Liver (tissue), 8 donors: ENCODE measurements at regions not wholly inside any gene's neighbourhood (a gene's known extent, or its start where the extent isn't known, plus 50 kb on each side); places are given as distances from the start of the nearest gene placed in this dataset.

Experiments used
- DNase-seq: peaks from one replicate; pipeline ENCODE4 v3.0.0-alpha.2; 2017; ENCODE audit warnings: low spot score
- H3K27ac ChIP-seq, 2 donors: one replicate each; pipeline ENCODE4 v1.7.0; 2013; ENCODE audit warnings: inconsistent platforms in 2 of 2, low read length in 2 of 2, control low read depth in 1 of 2, low read depth in 1 of 2, mild to moderate bottlenecking in 1 of 2
- H3K27me3 ChIP-seq, 4 donors: one replicate each; pipeline versions ENCODE4 v1.6.1 to v1.7.0; 2013; ENCODE audit warnings: low read length in 3 of 4, inconsistent platforms in 1 of 4, mild to moderate bottlenecking in 1 of 4, moderate library complexity in 1 of 4; ENCODE audit not compliant: control insufficient read depth in 4 of 4, insufficient read depth in 4 of 4
- H3K36me3 ChIP-seq, 4 donors: one replicate each; pipeline versions ENCODE4 v1.6.1 to v1.7.0; 2013; ENCODE audit warnings: low read length in 3 of 4, mild to moderate bottlenecking in 3 of 4, low read depth in 1 of 4, moderate library complexity in 1 of 4; ENCODE audit not compliant: control insufficient read depth in 4 of 4, insufficient read depth in 3 of 4
- H3K4me1 ChIP-seq, 4 donors: one replicate each; pipeline versions ENCODE4 v1.6.1 to v1.7.0; 2013; ENCODE audit warnings: low read length in 3 of 4, mild to moderate bottlenecking in 3 of 4, moderate library complexity in 1 of 4; ENCODE audit not compliant: control insufficient read depth in 4 of 4, insufficient read depth in 4 of 4
- H3K4me3 ChIP-seq, 3 donors: one replicate each; pipeline versions ENCODE4 v1.6.1 to v1.7.0; 2013; ENCODE audit warnings: low read length in 3 of 3, control low read depth in 1 of 3, low read depth in 1 of 3, mild to moderate bottlenecking in 1 of 3
- H3K9ac ChIP-seq, 2 donors: one replicate each; pipeline ENCODE4 v1.7.0; 2013; ENCODE audit warnings: low read length in 2 of 2, mild to moderate bottlenecking in 2 of 2, moderate library complexity in 2 of 2, control low read depth in 1 of 2, low read depth in 1 of 2
- H3K9me3 ChIP-seq, 4 donors: one replicate each; pipeline versions ENCODE4 v1.6.1 to v1.7.0; 2013; ENCODE audit warnings: low read length in 3 of 4; ENCODE audit not compliant: control insufficient read depth in 4 of 4
- FOXA1 ChIP-seq: IDR thresholded peaks from 2 replicates; pipeline ENCODE4 v1.6.1; 2016; ENCODE audit warnings: antibody characterized with exemption
- FOXA2 ChIP-seq: IDR thresholded peaks from 2 replicates; pipeline ENCODE4 v1.6.1; 2016; ENCODE audit warnings: antibody characterized with exemption
- GABPA ChIP-seq, 2 donors: IDR thresholded peaks in 1 of 2; conservative IDR thresholded peaks in 1 of 2; 2 replicates each; pipeline ENCODE4 v1.6.1; 2016; ENCODE audit warnings: antibody characterized with exemption in 2 of 2, mild to moderate bottlenecking in 1 of 2, moderate library complexity in 1 of 2
- HNF4A ChIP-seq, 2 donors: conservative IDR thresholded peaks; 2 replicates each; pipeline ENCODE4 v1.6.1; 2016; ENCODE audit warnings: antibody characterized with exemption in 2 of 2, mild to moderate bottlenecking in 2 of 2
- HNF4G ChIP-seq: IDR thresholded peaks from 2 replicates; pipeline ENCODE4 v1.6.1; 2016; ENCODE audit warnings: antibody characterized with exemption
- JUND ChIP-seq, 2 donors: IDR thresholded peaks; 2 replicates each; pipeline ENCODE4 v1.6.1; 2016; ENCODE audit warnings: antibody characterized with exemption in 2 of 2
- NR2F2 ChIP-seq: IDR thresholded peaks from 2 replicates; pipeline ENCODE4 v1.6.1; 2016; ENCODE audit warnings: antibody characterized with exemption
- RXRA ChIP-seq, 2 donors: IDR thresholded peaks; 2 replicates each; pipeline ENCODE4 v1.6.1; 2017 to 2018; ENCODE audit warnings: antibody characterized with exemption in 2 of 2, mild to moderate bottlenecking in 1 of 2
- TAF1 ChIP-seq: conservative IDR thresholded peaks from 2 replicates; pipeline ENCODE4 v1.6.1; 2016; ENCODE audit warnings: antibody characterized with exemption, mild to moderate bottlenecking
- YY1 ChIP-seq: IDR thresholded peaks from 2 replicates; pipeline ENCODE4 v1.6.1; 2016; ENCODE audit warnings: antibody characterized with exemption, mild to moderate bottlenecking
- WGBS: extraction: QIAGEN DNeasy Blood & Tissue Kit; methylation state at CpG from one replicate; pipeline ENCODE4 v1.1.7; 2013; 5-methylcytosine and 5-hydroxymethylcytosine counted together
- TF ChIP-seq, protein P1 (sequence below): IDR thresholded peaks from 2 replicates; pipeline ENCODE4 v1.6.1; 2016; ENCODE audit warnings: antibody characterized with exemption
- TF ChIP-seq, protein P2 (sequence below): IDR thresholded peaks from 2 replicates; pipeline ENCODE4 v1.6.1; 2016; ENCODE audit warnings: antibody characterized with exemption, mild to moderate bottlenecking
- TF ChIP-seq, protein P3 (sequence below): fragments of 150-350 bp; IDR thresholded peaks from 2 replicates; pipeline ENCODE4 v1.5.1; 2017; ENCODE audit warnings: improper control_type of control experiment, low read depth, low read length; ENCODE audit not compliant: missing input control
- TF ChIP-seq, protein P4 (sequence below): IDR thresholded peaks from 2 replicates; pipeline ENCODE4 v1.6.1; 2016; ENCODE audit warnings: antibody characterized with exemption
- TF ChIP-seq, protein P5 (sequence below): IDR thresholded peaks from 2 replicates; pipeline ENCODE4 v1.6.1; 2016; ENCODE audit warnings: antibody characterized with exemption
- donor health status: healthy.
- donor health status: healthy.
- donor health status: healthy.
- donor health status: healthy.
- donor health status: healthy.

DNA sequence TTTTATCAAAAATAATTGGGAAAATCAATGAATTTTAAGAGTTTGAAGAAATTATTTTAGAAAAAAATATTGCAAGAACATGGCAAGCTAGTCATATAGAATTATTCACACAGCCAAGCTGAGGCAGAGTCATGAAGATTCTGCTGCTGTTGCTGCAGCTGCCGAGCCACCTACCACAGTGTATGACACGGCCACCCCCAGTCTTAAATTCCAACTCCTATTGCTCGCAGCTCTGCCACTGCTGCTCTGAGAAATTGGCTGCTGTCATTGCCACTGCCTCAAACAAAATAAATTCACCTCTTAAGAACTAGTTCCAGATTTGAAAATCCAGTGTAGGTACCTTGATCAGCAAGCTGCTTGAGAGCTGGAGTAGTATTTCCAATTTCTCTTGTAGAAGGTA lies 1318.8 kb upstream of the ACO1 start:
- Histone ChIP-seq H3K4me3 (no peak overlapping the region), H3K27me3 (peaks cover 0 to 2% (median 0%) of the 10 kb centered on the region in 4 donors), H3K27ac (no peak overlapping the region), H3K4me1 (no peaks in the 10 kb centered on the region), H3K9me3 (no peaks in the 10 kb centered on the region), H3K36me3 (no peaks in the 10 kb centered on the region), H3K9ac (no peak overlapping the region)
- TF ChIP-seq, protein P1, sequence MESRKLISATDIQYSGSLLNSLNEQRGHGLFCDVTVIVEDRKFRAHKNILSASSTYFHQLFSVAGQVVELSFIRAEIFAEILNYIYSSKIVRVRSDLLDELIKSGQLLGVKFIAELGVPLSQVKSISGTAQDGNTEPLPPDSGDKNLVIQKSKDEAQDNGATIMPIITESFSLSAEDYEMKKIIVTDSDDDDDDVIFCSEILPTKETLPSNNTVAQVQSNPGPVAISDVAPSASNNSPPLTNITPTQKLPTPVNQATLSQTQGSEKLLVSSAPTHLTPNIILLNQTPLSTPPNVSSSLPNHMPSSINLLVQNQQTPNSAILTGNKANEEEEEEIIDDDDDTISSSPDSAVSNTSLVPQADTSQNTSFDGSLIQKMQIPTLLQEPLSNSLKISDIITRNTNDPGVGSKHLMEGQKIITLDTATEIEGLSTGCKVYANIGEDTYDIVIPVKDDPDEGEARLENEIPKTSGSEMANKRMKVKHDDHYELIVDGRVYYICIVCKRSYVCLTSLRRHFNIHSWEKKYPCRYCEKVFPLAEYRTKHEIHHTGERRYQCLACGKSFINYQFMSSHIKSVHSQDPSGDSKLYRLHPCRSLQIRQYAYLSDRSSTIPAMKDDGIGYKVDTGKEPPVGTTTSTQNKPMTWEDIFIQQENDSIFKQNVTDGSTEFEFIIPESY, result no peak
- TF ChIP-seq NR2F2, result no peak
- TF ChIP-seq FOXA2, result no peak
- TF ChIP-seq YY1, result no peak
- no peak for TF ChIP-seq RXRA (IDR thresholded peaks at IDR 0.05)
- TF ChIP-seq, protein P2, sequence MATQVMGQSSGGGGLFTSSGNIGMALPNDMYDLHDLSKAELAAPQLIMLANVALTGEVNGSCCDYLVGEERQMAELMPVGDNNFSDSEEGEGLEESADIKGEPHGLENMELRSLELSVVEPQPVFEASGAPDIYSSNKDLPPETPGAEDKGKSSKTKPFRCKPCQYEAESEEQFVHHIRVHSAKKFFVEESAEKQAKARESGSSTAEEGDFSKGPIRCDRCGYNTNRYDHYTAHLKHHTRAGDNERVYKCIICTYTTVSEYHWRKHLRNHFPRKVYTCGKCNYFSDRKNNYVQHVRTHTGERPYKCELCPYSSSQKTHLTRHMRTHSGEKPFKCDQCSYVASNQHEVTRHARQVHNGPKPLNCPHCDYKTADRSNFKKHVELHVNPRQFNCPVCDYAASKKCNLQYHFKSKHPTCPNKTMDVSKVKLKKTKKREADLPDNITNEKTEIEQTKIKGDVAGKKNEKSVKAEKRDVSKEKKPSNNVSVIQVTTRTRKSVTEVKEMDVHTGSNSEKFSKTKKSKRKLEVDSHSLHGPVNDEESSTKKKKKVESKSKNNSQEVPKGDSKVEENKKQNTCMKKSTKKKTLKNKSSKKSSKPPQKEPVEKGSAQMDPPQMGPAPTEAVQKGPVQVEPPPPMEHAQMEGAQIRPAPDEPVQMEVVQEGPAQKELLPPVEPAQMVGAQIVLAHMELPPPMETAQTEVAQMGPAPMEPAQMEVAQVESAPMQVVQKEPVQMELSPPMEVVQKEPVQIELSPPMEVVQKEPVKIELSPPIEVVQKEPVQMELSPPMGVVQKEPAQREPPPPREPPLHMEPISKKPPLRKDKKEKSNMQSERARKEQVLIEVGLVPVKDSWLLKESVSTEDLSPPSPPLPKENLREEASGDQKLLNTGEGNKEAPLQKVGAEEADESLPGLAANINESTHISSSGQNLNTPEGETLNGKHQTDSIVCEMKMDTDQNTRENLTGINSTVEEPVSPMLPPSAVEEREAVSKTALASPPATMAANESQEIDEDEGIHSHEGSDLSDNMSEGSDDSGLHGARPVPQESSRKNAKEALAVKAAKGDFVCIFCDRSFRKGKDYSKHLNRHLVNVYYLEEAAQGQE, result no peak
- no peak for TF ChIP-seq GABPA (IDR thresholded peaks at IDR 0.05 in 1 of 2, conservative IDR thresholded peaks at IDR 0.05 in 1 of 2)
- no peak for TF ChIP-seq FOXA1
- TF ChIP-seq HNF4G, result no peak
- TF ChIP-seq, protein P3, sequence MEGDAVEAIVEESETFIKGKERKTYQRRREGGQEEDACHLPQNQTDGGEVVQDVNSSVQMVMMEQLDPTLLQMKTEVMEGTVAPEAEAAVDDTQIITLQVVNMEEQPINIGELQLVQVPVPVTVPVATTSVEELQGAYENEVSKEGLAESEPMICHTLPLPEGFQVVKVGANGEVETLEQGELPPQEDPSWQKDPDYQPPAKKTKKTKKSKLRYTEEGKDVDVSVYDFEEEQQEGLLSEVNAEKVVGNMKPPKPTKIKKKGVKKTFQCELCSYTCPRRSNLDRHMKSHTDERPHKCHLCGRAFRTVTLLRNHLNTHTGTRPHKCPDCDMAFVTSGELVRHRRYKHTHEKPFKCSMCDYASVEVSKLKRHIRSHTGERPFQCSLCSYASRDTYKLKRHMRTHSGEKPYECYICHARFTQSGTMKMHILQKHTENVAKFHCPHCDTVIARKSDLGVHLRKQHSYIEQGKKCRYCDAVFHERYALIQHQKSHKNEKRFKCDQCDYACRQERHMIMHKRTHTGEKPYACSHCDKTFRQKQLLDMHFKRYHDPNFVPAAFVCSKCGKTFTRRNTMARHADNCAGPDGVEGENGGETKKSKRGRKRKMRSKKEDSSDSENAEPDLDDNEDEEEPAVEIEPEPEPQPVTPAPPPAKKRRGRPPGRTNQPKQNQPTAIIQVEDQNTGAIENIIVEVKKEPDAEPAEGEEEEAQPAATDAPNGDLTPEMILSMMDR, result no peak
- TF ChIP-seq TAF1, result no peak
- TF ChIP-seq, protein P4, sequence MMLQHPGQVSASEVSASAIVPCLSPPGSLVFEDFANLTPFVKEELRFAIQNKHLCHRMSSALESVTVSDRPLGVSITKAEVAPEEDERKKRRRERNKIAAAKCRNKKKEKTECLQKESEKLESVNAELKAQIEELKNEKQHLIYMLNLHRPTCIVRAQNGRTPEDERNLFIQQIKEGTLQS, result no peak
- TF ChIP-seq JUND (IDR thresholded peaks at IDR 0.05), result no peak
- no peak for TF ChIP-seq HNF4A (conservative IDR thresholded peaks at IDR 0.05)
- 71% methylated on average over 3 of the region's 3 CpGs for WGBS
- no peak for DNase-seq

DNA sequence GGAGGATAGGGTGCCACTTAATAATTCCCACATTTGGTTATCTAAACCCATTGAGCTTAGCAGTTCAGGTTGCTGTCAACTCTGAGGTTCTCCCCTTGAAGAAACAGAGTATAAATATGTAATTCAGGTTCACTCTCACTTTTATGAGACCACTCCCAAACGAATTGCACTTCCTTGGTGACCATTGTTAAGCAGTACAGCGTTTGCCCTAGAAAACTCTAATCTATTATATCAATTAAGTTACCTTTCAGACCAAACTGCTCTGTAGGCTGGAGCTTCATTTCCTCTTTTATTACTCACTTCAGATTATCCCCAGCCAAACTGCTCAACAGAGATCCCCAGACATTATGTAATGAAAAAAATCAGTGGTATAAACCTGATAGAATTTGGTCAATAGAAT lies 1317.0 kb upstream of the ACO1 start:
- no peak overlapping the region for H3K4me3 ChIP-seq
- no peak overlapping the region for H3K27ac ChIP-seq
- no peaks in the 10 kb centered on the region for H3K36me3 ChIP-seq
- H3K9ac ChIP-seq, result no peak overlapping the region
- H3K9me3 ChIP-seq, result no peaks in the 10 kb centered on the region
- peaks cover 0 to 2% (median 0%) of the 10 kb centered on the region in 4 donors for H3K27me3 ChIP-seq
- no peaks in the 10 kb centered on the region for H3K4me1 ChIP-seq
- no peak for DNase-seq
- TF ChIP-seq NR2F2, result no peak
- TF ChIP-seq, protein P3, result no peak
- TF ChIP-seq, protein P5, sequence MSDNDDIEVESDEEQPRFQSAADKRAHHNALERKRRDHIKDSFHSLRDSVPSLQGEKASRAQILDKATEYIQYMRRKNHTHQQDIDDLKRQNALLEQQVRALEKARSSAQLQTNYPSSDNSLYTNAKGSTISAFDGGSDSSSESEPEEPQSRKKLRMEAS, result no peak
- TF ChIP-seq, protein P2, result no peak
- no peak for TF ChIP-seq FOXA1
- no peak for TF ChIP-seq TAF1
- 46% methylated on average over 2 of the region's 2 CpGs for WGBS
